GM12892 (cell line): ENCODE measurements at regions not wholly inside any gene's neighbourhood (a gene's known extent, or its start where the extent isn't known, plus 50 kb on each side); places are given as distances from the start of the nearest gene placed in this dataset.

ENCODE experiments used
- POLR2A ChIP-seq: IDR thresholded peaks from 2 replicates; pipeline ENCODE4 v1.6.1; 2011; ENCODE audit warnings: low read depth, low read length, control low read depth
- POLR2AphosphoS5 ChIP-seq: IDR thresholded peaks from 2 replicates; pipeline ENCODE4 v1.6.1; 2011; ENCODE audit warnings: low read depth, low read length, control low read depth

GRCh38 chrX:113548308-113549015 lies 707.8 kb upstream of the AMOT start:
- TF ChIP-seq POLR2A: no peak
- TF ChIP-seq POLR2AphosphoS5: no peak
